ENCODE measurements at regions not wholly inside any gene's neighbourhood (a gene's known extent, or its start where the extent isn't known, plus 50 kb on each side); places are given as distances from the start of the nearest gene placed in this dataset.

- Histone ChIP-seq H3K9me2 (ENCODE audit: low read depth, low read length) (no peaks in the 10 kb centered on the region), H3K4me1 (ENCODE audit: insufficient read depth, low read length, severe bottlenecking) (no peaks in the 10 kb centered on the region), H3K4me3 (ENCODE audit: low read depth, low read length, poor library complexity, severe bottlenecking) (no peak overlapping the region), H3K27me3 (ENCODE audit: insufficient read depth, low read length) (no peaks in the 10 kb centered on the region), H2AFZ (ENCODE audit: low read length) (no peak overlapping the region), H3K27ac (ENCODE audit: low read depth, low read length, poor library complexity, severe bottlenecking) (no peak overlapping the region), H3K79me2 (ENCODE audit: insufficient read depth, low read length) (no peaks in the 10 kb centered on the region), H3K4me2 (ENCODE audit: low read length) (no peak overlapping the region), H3K36me3 (ENCODE audit: insufficient read depth, low read length) (no peaks in the 10 kb centered on the region), H3F3A (ENCODE audit: insufficient read depth, low read length) (no peaks in the 10 kb centered on the region), H3K9ac (ENCODE audit: low read length) (no peak overlapping the region), H3K9me3 (ENCODE audit: low read length) (no peaks in the 10 kb centered on the region), H4K20me1 (ENCODE audit: insufficient read depth, low read length) (no peaks in the 10 kb centered on the region)
- no peak for TF ChIP-seq CTCF (IDR thresholded peaks at IDR 0.05; ENCODE audit: low read length)
- no peak for TF ChIP-seq EZH2 (IDR thresholded peaks at IDR 0.05; ENCODE audit: borderline replicate concordance, low read length)
Observed at GRCh38 chr10:31154996-31155395, 123.3 kb upstream of the ZNF438 start.

GRCh38 chr10:31157123-31158010, 125.7 kb upstream of the ZNF438 start:
- Histone ChIP-seq H3K36me3 (ENCODE audit: insufficient read depth, low read length) (no peaks in the 10 kb centered on the region), H3K79me2 (ENCODE audit: insufficient read depth, low read length) (no peaks in the 10 kb centered on the region), H3K4me2 (ENCODE audit: low read length) (no peak overlapping the region), H3K9me3 (ENCODE audit: low read length) (no peaks in the 10 kb centered on the region), H3F3A (ENCODE audit: insufficient read depth, low read length) (no peaks in the 10 kb centered on the region), H2AFZ (ENCODE audit: low read length) (no peak overlapping the region), H3K9ac (ENCODE audit: low read length) (no peak overlapping the region), H3K4me3 (ENCODE audit: low read depth, low read length, poor library complexity, severe bottlenecking) (no peak overlapping the region), H3K27ac (ENCODE audit: low read depth, low read length, poor library complexity, severe bottlenecking) (no peak overlapping the region), H3K4me1 (ENCODE audit: insufficient read depth, low read length, severe bottlenecking) (no peaks in the 10 kb centered on the region), H4K20me1 (ENCODE audit: insufficient read depth, low read length) (no peaks in the 10 kb centered on the region), H3K27me3 (ENCODE audit: insufficient read depth, low read length) (no peaks in the 10 kb centered on the region), H3K9me2 (ENCODE audit: low read depth, low read length) (no peaks in the 10 kb centered on the region)
- TF ChIP-seq CTCF (IDR thresholded peaks at IDR 0.05; ENCODE audit: low read length), result no peak
- TF ChIP-seq EZH2 (IDR thresholded peaks at IDR 0.05; ENCODE audit: borderline replicate concordance, low read length), result no peak

GRCh38 chr10:31158011-31158658, 126.5 kb upstream of the ZNF438 start:
- H3F3A ChIP-seq (ENCODE audit: insufficient read depth, low read length), result no peaks in the 10 kb centered on the region
- H3K27ac ChIP-seq (ENCODE audit: low read depth, low read length, poor library complexity, severe bottlenecking), result no peak overlapping the region
- H3K9me2 ChIP-seq (ENCODE audit: low read depth, low read length), result no peaks in the 10 kb centered on the region
- H3K79me2 ChIP-seq (ENCODE audit: insufficient read depth, low read length), result no peaks in the 10 kb centered on the region
- H4K20me1 ChIP-seq (ENCODE audit: insufficient read depth, low read length), result no peaks in the 10 kb centered on the region
- TF ChIP-seq EZH2 (IDR thresholded peaks at IDR 0.05; ENCODE audit: borderline replicate concordance, low read length), result no peak
- no peak for TF ChIP-seq CTCF (IDR thresholded peaks at IDR 0.05; ENCODE audit: low read length)
- H3K27me3 ChIP-seq (ENCODE audit: insufficient read depth, low read length), result no peaks in the 10 kb centered on the region
- H3K4me2 ChIP-seq (ENCODE audit: low read length), result no peak overlapping the region
- no peak overlapping the region for H2AFZ ChIP-seq (ENCODE audit: low read length)
- no peaks in the 10 kb centered on the region for H3K36me3 ChIP-seq (ENCODE audit: insufficient read depth, low read length)
- H3K9ac ChIP-seq (ENCODE audit: low read length), result no peak overlapping the region
- no peak overlapping the region for H3K4me3 ChIP-seq (ENCODE audit: low read depth, low read length, poor library complexity, severe bottlenecking)
- H3K9me3 ChIP-seq (ENCODE audit: low read length), result no peaks in the 10 kb centered on the region
- no peaks in the 10 kb centered on the region for H3K4me1 ChIP-seq (ENCODE audit: insufficient read depth, low read length, severe bottlenecking)

Data from OCI-LY1 (cell line).